ENCODE measurements at regions not wholly inside any gene's neighbourhood (a gene's known extent, or its start where the extent isn't known, plus 50 kb on each side); places are given as distances from the start of the nearest gene placed in this dataset.

DNA sequence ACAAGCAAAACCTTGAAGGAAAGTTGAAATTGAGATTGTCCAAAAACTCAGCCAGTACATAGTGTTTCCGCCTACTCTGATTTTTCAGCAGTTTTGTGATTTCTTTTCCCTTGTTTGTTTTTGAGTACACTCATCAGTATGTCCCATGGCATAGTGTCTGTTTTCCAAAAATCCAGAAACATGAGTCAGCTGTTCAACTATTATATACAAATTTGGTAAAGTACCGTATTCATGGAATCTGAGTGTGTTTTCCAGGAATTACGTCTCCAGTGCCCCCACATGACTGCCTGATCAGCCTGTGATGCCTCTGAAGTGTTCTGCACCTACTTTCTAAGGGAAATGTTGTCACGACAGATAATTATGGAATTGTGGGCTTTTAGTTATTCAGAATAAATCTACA is 186.8 kb downstream of the LTN1 start:
- DNase-seq (ENCODE audit: extremely low spot score), result no peak
- CTCF ChIA-PET, result interaction anchor here (2.4 kb wide), 1 partner anchor 11 kb away, joined by 7 read pairs; no protein-coding TSS in a partner anchor
- POLR2A ChIA-PET, result no interaction called here
- TF ChIP-seq, protein P1, sequence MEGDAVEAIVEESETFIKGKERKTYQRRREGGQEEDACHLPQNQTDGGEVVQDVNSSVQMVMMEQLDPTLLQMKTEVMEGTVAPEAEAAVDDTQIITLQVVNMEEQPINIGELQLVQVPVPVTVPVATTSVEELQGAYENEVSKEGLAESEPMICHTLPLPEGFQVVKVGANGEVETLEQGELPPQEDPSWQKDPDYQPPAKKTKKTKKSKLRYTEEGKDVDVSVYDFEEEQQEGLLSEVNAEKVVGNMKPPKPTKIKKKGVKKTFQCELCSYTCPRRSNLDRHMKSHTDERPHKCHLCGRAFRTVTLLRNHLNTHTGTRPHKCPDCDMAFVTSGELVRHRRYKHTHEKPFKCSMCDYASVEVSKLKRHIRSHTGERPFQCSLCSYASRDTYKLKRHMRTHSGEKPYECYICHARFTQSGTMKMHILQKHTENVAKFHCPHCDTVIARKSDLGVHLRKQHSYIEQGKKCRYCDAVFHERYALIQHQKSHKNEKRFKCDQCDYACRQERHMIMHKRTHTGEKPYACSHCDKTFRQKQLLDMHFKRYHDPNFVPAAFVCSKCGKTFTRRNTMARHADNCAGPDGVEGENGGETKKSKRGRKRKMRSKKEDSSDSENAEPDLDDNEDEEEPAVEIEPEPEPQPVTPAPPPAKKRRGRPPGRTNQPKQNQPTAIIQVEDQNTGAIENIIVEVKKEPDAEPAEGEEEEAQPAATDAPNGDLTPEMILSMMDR (IDR thresholded peaks at IDR 0.05; ENCODE audit: control extremely low read depth, extremely low read depth, low read depth, missing control alignments), result no peak

DNA sequence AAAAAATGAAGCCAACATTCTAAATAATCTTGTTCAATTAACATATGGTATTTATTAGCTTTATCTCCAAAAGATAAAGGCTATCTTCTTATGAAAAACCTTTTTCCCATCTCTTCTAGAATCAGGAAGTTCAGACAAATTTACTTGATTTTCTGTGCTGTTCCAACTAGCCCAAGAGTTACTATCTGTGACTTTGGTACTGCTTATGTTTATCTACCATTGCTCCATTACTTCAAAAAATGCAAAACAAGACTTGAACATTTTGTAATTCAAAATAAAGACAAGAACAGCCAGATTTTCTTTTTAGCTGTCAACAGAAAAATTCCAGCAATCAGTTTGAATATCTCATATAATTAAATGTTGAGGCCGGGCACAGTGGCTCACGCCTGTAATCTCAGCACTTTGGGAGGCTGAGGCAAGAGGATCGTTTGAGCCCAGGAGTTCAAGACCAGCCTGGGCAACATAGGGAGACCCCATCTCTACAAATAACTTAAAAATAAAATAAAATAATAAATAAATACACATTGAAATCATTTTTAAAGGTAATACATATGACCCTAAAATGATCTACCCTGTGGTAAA is 188.5 kb downstream of the LTN1 start:
- POLR2A ChIA-PET, result no interaction called here
- CTCF ChIA-PET, result interaction anchor here (2.4 kb wide), 1 partner anchor 13 kb away, joined by 7 read pairs; no protein-coding TSS in a partner anchor
- TF ChIP-seq, protein P1 (IDR thresholded peaks at IDR 0.05; ENCODE audit: control extremely low read depth, extremely low read depth, low read depth, missing control alignments), result no peak
- DNase-seq (ENCODE audit: extremely low spot score), result no peak

DNA sequence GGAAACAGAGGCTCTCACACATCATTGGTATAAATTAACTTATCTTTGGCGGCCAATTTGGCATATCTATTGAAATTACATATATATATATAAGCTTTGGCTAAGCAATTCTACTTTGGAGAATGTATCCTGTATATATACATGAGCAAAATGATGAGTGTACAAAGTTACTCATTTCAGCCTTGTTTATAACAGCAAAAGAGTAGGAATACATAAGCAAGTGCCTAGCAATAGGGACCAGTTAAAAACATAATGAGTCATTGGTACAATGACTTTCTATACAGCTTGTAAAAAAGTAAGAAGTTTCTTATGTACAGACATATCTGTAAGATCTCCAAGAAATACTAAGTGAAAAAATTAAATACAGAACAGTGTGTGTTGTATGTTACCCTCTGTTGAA is 190.8 kb downstream of the LTN1 start:
- no peak for DNase-seq (ENCODE audit: extremely low spot score)
- TF ChIP-seq, protein P1 (IDR thresholded peaks at IDR 0.05; ENCODE audit: control extremely low read depth, extremely low read depth, low read depth, missing control alignments), result no peak
- ChIA-PET POLR2A (no interaction called here), CTCF (interaction anchor here (1.5 kb wide), 1 partner anchor 9 kb away, joined by 3 read pairs; no protein-coding TSS in a partner anchor)

DNA sequence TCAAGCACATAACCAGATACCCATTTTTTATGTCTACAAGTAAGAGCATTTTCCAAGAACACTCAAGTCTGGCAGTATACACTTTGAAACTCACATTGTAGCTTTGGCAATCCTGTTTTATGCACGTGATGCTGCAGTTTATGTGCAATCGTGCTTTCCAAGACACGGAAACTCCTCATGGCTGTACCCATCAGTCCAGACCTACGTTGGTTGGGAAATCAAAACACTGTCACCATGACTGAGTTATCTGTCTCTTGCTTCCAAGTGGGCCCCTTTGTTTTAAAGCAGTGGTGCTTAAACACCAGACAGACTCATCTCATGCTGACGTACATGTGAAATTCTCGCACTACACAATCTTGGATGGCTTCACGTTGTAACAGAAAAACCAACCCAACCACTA is 192.8 kb downstream of the LTN1 start:
- ChIA-PET CTCF (interaction anchor here (0.9 to 1.4 kb wide), 3 partner anchors 16 to 34 kb away, joined by 3 read pairs; no protein-coding TSS in a partner anchor), POLR2A (no interaction called here)
- DNase-seq (ENCODE audit: extremely low spot score), result no peak
- TF ChIP-seq, protein P1 (IDR thresholded peaks at IDR 0.05; ENCODE audit: control extremely low read depth, extremely low read depth, low read depth, missing control alignments), result no peak

DNA sequence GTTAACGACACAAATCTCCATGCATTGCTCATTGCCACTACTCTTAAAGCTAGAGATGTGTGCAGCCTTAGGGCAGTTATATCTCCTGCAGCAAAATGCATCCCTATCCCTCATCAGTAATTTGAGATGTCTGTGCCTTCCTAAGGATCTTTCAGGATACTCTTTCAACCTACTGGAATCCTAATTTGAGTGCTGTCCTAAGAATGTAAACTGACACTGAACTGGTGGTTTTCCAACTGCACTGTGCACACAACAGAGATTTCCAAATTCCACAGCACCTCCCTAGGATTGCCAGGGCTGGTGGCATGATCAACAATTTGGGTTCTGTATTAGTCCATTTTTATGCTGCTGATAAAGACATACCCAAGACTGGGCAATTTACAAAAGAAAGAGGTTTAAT is 193.9 kb downstream of the LTN1 start:
- POLR2A ChIA-PET, result no interaction called here
- DNase-seq (ENCODE audit: extremely low spot score), result no peak

DNA sequence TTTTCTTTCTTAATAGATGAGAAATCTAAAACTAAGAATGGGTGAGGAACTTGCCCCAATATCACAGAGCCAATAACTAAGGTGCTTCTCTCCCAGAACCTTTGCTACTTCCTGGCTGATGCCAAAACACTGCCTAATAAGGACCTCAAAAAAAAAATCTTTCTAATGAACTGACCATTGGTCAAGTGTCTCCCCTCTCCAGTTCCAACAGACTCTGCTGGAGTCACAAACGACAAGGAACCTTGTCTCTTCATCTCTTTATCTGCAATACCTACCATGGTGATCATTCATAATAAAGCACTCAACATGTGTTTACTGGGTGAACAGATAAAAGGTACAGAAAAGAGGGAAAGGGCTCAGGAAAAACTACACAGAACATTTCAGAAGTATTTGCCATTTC is 197.4 kb downstream of the LTN1 start:
- ChIA-PET POLR2A (no interaction called here), CTCF (no interaction called here)
- no peak for DNase-seq (ENCODE audit: extremely low spot score)
- TF ChIP-seq, protein P1 (IDR thresholded peaks at IDR 0.05; ENCODE audit: control extremely low read depth, extremely low read depth, low read depth, missing control alignments), result no peak

More for the DNA sequence above, 193.9 kb downstream of the LTN1 start:
- CTCF ChIA-PET, result interaction anchor here (0.9 to 1.4 kb wide), 2 partner anchors 9 to 18 kb away, joined by 3 read pairs; no protein-coding TSS in a partner anchor
- TF ChIP-seq, protein P1 (IDR thresholded peaks at IDR 0.05; ENCODE audit: control extremely low read depth, extremely low read depth, low read depth, missing control alignments), result no peak
